BJ (cell line): ENCODE measurements at regions not wholly inside any gene's neighbourhood (a gene's known extent, or its start where the extent isn't known, plus 50 kb on each side); places are given as distances from the start of the nearest gene placed in this dataset.

ENCODE experiments used
- CTCF ChIA-PET: fragments of 350-600 bp; formaldehyde crosslinking; extraction: SDS; loops from one replicate; lab custom pipeline; 2021; ENCODE audit warnings: antibody characterized with exemption, inconsistent platforms; lab: Yijun Ruan, JAX
- POLR2A ChIA-PET: fragments of 300-600 bp; sonication (Branson Sonifier 250); formaldehyde crosslinking; extraction: SDS; loops from one replicate; lab custom pipeline; 2021; ENCODE audit warnings: antibody characterized with exemption; lab: Charles Lee
- DNase-seq: peaks from one replicate; pipeline ENCODE4 v3.0.0-alpha.2; 2011; ENCODE audit warnings: low read depth
- H3K27me3 ChIP-seq: 2 replicates; pipeline ENCODE4 v1.6.0; 2011; ENCODE audit warnings: low read length; ENCODE audit not compliant: control insufficient read depth, insufficient read depth
- H3K36me3 ChIP-seq: 2 replicates; pipeline ENCODE4 v1.5.1; 2011; ENCODE audit warnings: low read length; ENCODE audit not compliant: control insufficient read depth, insufficient read depth
- H3K4me3 ChIP-seq: 2 replicates; pipeline ENCODE4 v1.5.1; 2011; ENCODE audit warnings: low read depth, mild to moderate bottlenecking, control low read depth, low read length
- TF ChIP-seq, protein P1 (sequence below): IDR thresholded peaks from 2 replicates; pipeline ENCODE4 v1.5.1; 2011; ENCODE audit warnings: low read depth, mild to moderate bottlenecking, control low read depth, inconsistent platforms, low read length, moderate library complexity; ENCODE audit not compliant: insufficient read depth

DNA sequence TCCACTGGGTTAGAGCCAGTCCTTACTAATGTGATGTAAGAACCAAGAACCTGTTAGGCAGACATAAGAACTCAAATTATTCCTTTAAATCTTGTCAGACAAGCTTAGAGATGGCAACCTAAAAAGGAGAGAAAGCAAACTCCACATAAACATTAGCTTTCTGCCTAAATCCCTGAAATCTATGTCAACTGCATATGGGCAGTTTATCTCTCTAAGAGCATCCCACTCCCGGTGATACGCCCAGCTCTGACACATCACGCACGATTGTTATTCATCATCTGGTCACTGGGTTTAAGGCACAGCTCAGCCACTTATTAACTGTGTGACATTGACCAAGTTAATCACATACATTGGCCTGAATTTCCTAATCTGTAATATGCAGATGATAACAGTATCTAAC, 323.7 kb downstream of the HHIPL2 start:
- no peaks in the 10 kb centered on the region for H3K36me3 ChIP-seq
- no peak overlapping the region for H3K4me3 ChIP-seq
- POLR2A ChIA-PET, result no interaction called here
- CTCF ChIA-PET, result interaction anchor here (0.6 to 0.8 kb wide), 2 partner anchors 86 to 97 kb away, joined by 3 to 6 read pairs; no protein-coding TSS in a partner anchor
- no peak for DNase-seq
- TF ChIP-seq, protein P1, sequence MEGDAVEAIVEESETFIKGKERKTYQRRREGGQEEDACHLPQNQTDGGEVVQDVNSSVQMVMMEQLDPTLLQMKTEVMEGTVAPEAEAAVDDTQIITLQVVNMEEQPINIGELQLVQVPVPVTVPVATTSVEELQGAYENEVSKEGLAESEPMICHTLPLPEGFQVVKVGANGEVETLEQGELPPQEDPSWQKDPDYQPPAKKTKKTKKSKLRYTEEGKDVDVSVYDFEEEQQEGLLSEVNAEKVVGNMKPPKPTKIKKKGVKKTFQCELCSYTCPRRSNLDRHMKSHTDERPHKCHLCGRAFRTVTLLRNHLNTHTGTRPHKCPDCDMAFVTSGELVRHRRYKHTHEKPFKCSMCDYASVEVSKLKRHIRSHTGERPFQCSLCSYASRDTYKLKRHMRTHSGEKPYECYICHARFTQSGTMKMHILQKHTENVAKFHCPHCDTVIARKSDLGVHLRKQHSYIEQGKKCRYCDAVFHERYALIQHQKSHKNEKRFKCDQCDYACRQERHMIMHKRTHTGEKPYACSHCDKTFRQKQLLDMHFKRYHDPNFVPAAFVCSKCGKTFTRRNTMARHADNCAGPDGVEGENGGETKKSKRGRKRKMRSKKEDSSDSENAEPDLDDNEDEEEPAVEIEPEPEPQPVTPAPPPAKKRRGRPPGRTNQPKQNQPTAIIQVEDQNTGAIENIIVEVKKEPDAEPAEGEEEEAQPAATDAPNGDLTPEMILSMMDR, result no peak
- H3K27me3 ChIP-seq, result no peaks in the 10 kb centered on the region

DNA sequence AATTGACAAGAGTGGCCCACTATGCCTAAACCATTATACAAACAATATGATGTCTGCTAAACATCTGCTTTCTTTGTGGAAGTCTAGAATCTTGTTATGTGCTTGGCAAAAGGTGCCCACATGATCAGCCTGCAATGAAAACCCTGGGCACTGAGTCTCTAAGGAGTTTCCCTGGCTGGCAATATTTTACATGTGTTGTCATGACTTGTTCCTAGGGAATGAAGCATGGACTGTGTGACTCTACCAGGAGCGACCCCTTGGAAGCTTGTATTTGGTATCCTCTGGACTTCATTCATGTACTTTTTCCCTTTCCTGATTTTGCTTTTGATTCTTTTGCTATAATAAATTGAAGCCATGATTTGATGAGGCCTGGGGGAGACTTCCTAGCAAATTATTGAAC, 324.9 kb downstream of the HHIPL2 start:
- H3K4me3 ChIP-seq, result no peak overlapping the region
- TF ChIP-seq, protein P1, result no peak
- no peak for DNase-seq
- CTCF ChIA-PET, result interaction anchor here (1.3 kb wide), 1 partner anchor 232 kb away, joined by 5 read pairs; no protein-coding TSS in a partner anchor
- H3K36me3 ChIP-seq, result no peaks in the 10 kb centered on the region
- POLR2A ChIA-PET, result no interaction called here
- H3K27me3 ChIP-seq, result no peaks in the 10 kb centered on the region

DNA sequence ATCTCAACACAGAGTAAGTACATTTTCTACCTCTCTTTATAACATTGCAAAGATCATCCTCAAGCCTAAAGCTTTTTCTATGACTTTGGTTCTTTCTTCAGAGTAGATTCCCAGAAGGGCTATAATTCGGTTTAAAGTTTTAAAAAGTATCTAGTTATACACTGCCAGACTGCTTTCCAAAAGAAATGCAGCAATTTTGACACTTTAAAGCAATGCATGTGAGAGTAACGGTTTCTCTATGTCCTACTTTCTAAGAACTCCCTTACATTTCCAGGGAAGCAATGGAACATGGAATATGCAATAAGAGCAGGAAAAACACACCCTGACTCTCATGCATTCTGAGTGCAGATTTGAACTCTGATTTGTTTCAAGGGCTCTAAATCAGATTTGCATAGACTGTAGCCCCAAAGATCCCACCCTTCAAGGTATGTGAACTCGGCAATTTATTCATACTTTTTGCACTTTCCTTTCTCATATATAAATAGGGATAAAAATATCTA, 331.6 kb downstream of the HHIPL2 start:
- DNase-seq, result no peak
- Histone ChIP-seq H3K36me3 (no peaks in the 10 kb centered on the region), H3K4me3 (no peak overlapping the region), H3K27me3 (peaks cover 1% of the 10 kb centered on the region; the same call in 1 of the 2 replicates)
- TF ChIP-seq, protein P1, result no peak
- ChIA-PET CTCF (no interaction called here), POLR2A (no interaction called here)

DNA sequence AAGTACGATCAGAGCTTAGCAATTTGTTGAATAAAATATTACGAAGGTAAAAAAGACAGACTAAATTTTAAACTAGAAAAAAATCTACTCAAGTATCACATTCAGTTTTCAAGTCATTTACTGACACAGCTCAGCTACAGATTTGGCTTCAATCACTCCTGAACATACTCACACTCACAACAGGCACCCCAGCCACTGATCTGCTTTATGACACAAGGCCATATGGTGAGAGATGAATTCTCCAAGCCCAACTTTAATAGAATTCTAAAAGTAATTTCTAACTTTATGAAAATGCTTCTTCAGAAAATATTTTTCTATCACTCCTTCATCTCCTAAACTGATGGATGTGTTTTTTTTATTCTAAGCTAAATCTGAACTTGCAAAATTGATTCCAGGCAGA, 337.1 kb downstream of the HHIPL2 start:
- no peak overlapping the region for H3K4me3 ChIP-seq
- POLR2A ChIA-PET, result no interaction called here
- no peaks in the 10 kb centered on the region for H3K36me3 ChIP-seq
- no peak for DNase-seq
- TF ChIP-seq, protein P1, result no peak
- CTCF ChIA-PET, result no interaction called here
- 0 out of 2 replicates have a peak, but pooled peaks cover under 1% of the 10 kb centered on the region for H3K27me3 ChIP-seq

DNA sequence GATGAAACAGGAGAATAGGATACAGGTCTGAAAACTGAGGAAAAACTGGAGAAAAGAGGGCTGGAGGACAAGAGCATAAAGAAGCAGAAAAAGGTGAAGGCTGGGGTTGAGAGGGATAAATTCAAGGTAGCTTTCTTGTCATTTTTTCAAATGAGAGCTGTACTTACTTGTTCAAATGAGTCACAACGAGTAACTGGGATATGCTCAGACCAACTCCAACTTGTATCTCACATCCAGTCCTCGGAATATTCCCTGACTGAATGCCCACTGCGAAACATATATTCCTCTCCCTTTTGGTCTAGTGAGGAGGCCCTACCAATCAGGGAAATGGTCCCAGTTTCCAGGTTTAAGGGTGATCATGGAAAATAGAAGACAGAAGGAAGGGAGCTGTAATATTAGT, 343.4 kb downstream of the HHIPL2 start:
- TF ChIP-seq, protein P1, result no peak
- Histone ChIP-seq H3K27me3 (no peaks in the 10 kb centered on the region), H3K36me3 (no peaks in the 10 kb centered on the region), H3K4me3 (no peak overlapping the region)
- POLR2A ChIA-PET, result no interaction called here
- CTCF ChIA-PET, result interaction anchor here (0.6 to 1.1 kb wide), 3 partner anchors 17 to 251 kb away, joined by 3 read pairs; no protein-coding TSS in a partner anchor
- no peak for DNase-seq
